ENCODE measurements at regions not wholly inside any gene's neighbourhood (a gene's known extent, or its start where the extent isn't known, plus 50 kb on each side); places are given as distances from the start of the nearest gene placed in this dataset.

- TF ChIP-seq, protein P1, sequence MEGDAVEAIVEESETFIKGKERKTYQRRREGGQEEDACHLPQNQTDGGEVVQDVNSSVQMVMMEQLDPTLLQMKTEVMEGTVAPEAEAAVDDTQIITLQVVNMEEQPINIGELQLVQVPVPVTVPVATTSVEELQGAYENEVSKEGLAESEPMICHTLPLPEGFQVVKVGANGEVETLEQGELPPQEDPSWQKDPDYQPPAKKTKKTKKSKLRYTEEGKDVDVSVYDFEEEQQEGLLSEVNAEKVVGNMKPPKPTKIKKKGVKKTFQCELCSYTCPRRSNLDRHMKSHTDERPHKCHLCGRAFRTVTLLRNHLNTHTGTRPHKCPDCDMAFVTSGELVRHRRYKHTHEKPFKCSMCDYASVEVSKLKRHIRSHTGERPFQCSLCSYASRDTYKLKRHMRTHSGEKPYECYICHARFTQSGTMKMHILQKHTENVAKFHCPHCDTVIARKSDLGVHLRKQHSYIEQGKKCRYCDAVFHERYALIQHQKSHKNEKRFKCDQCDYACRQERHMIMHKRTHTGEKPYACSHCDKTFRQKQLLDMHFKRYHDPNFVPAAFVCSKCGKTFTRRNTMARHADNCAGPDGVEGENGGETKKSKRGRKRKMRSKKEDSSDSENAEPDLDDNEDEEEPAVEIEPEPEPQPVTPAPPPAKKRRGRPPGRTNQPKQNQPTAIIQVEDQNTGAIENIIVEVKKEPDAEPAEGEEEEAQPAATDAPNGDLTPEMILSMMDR (IDR thresholded peaks at IDR 0.05; ENCODE audit: poor library complexity, severe bottlenecking), result no peak
- H3K36me3 ChIP-seq (ENCODE audit: low read depth), result no peaks in the 10 kb centered on the region
- H3K4me3 ChIP-seq (ENCODE audit: severe bottlenecking), result no peak overlapping the region
- no peak overlapping the region for H3K27ac ChIP-seq (ENCODE audit: poor library complexity, severe bottlenecking)
- no peaks in the 10 kb centered on the region for H3K4me1 ChIP-seq (ENCODE audit: insufficient read depth, poor library complexity, severe bottlenecking)
- H3K27me3 ChIP-seq (ENCODE audit: insufficient read depth, poor library complexity, severe bottlenecking), result no peaks in the 10 kb centered on the region
- ATAC-seq (ENCODE audit: low read depth) (no peak), DNase-seq (ENCODE audit: low spot score) (no peak)
- H3K9me3 ChIP-seq (ENCODE audit: severe bottlenecking), result no peaks in the 10 kb centered on the region
Measured at GRCh38 chrX:120781403-120781802, 94.3 kb downstream of the CT47B1 start.

- DNase-seq (ENCODE audit: low spot score) (no peak), ATAC-seq (ENCODE audit: low read depth) (no peak)
- Histone ChIP-seq H3K4me1 (ENCODE audit: insufficient read depth, poor library complexity, severe bottlenecking) (no peaks in the 10 kb centered on the region), H3K27ac (ENCODE audit: poor library complexity, severe bottlenecking) (no peak overlapping the region), H3K4me3 (ENCODE audit: severe bottlenecking) (no peak overlapping the region), H3K27me3 (ENCODE audit: insufficient read depth, poor library complexity, severe bottlenecking) (no peaks in the 10 kb centered on the region), H3K36me3 (ENCODE audit: low read depth) (no peaks in the 10 kb centered on the region), H3K9me3 (ENCODE audit: severe bottlenecking) (no peaks in the 10 kb centered on the region)
- TF ChIP-seq, protein P1 (IDR thresholded peaks at IDR 0.05; ENCODE audit: poor library complexity, severe bottlenecking), result no peak
Measured at GRCh38 chrX:120775959-120776358, 99.7 kb downstream of the CT47B1 start.

GRCh38 chrX:120774606-120775005, 101.1 kb downstream of the CT47B1 start:
- peaks cover 4% of the 10 kb centered on the region for H3K4me1 ChIP-seq (ENCODE audit: insufficient read depth, poor library complexity, severe bottlenecking)
- H3K27me3 ChIP-seq (ENCODE audit: insufficient read depth, poor library complexity, severe bottlenecking), result no peaks in the 10 kb centered on the region
- DNase-seq (ENCODE audit: low spot score), result no peak
- ATAC-seq (ENCODE audit: low read depth), result no peak
- no peak overlapping the region for H3K4me3 ChIP-seq (ENCODE audit: severe bottlenecking)
- no peak overlapping the region for H3K27ac ChIP-seq (ENCODE audit: poor library complexity, severe bottlenecking)
- TF ChIP-seq, protein P1 (IDR thresholded peaks at IDR 0.05; ENCODE audit: poor library complexity, severe bottlenecking), result no peak
- no peaks in the 10 kb centered on the region for H3K9me3 ChIP-seq (ENCODE audit: severe bottlenecking)
- H3K36me3 ChIP-seq (ENCODE audit: low read depth), result no peaks in the 10 kb centered on the region

DNA sequence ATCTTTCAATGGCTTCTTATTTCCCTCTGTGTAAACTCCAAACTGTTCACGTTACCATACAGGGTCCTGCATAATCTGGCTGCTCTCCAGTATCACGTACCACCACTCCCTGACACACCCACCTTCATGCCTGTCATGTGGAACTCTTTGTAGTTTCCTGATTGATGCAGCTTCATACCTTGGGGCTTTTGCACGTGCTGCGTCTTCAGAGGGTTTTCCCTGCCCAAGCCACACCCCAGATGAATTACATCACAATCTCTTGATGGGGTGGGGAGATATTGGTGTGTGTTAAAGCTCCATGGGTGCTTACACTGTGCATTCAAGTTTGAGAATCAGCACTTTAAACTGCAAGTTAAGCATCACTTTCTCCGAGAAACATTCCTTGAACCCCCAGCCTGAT, 101.9 kb downstream of the CT47B1 start:
- H3K4me3 ChIP-seq (ENCODE audit: severe bottlenecking), result no peak overlapping the region
- H3K36me3 ChIP-seq (ENCODE audit: low read depth), result no peaks in the 10 kb centered on the region
- no peak overlapping the region for H3K27ac ChIP-seq (ENCODE audit: poor library complexity, severe bottlenecking)
- peaks cover 12% of the 10 kb centered on the region for H3K4me1 ChIP-seq (ENCODE audit: insufficient read depth, poor library complexity, severe bottlenecking)
- TF ChIP-seq, protein P1 (IDR thresholded peaks at IDR 0.05; ENCODE audit: poor library complexity, severe bottlenecking), result no peak
- no peak for ATAC-seq (ENCODE audit: low read depth)
- no peak for DNase-seq (ENCODE audit: low spot score)
- no peaks in the 10 kb centered on the region for H3K27me3 ChIP-seq (ENCODE audit: insufficient read depth, poor library complexity, severe bottlenecking)
- H3K9me3 ChIP-seq (ENCODE audit: severe bottlenecking), result no peaks in the 10 kb centered on the region

GRCh38 chrX:120769576-120770341, 105.9 kb downstream of the CT47B1 start:
- TF ChIP-seq, protein P1 (IDR thresholded peaks at IDR 0.05; ENCODE audit: poor library complexity, severe bottlenecking), result peak; percentile 55
- peak overlapping the region; percentile 80 for H3K27ac ChIP-seq (ENCODE audit: poor library complexity, severe bottlenecking)
- peaks cover 16% of the 10 kb centered on the region for H3K4me1 ChIP-seq (ENCODE audit: insufficient read depth, poor library complexity, severe bottlenecking)
- H3K27me3 ChIP-seq (ENCODE audit: insufficient read depth, poor library complexity, severe bottlenecking), result no peaks in the 10 kb centered on the region
- DNase-seq (ENCODE audit: low spot score), result no peak
- peak; percentile 70 for ATAC-seq (ENCODE audit: low read depth)
- no peaks in the 10 kb centered on the region for H3K36me3 ChIP-seq (ENCODE audit: low read depth)
- H3K9me3 ChIP-seq (ENCODE audit: severe bottlenecking), result no peaks in the 10 kb centered on the region
- no peak overlapping the region for H3K4me3 ChIP-seq (ENCODE audit: severe bottlenecking)

Measured in RWPE2 (cell line).